ENCODE measurements at regions not wholly inside any gene's neighbourhood (a gene's known extent, or its start where the extent isn't known, plus 50 kb on each side); places are given as distances from the start of the nearest gene placed in this dataset.

- Histone ChIP-seq H3K36me3 (ENCODE audit: low read length) (peaks cover 4% of the 10 kb centered on the region; the same call in 1 of the 2 replicates), H3K4me2 (ENCODE audit: low read depth, low read length, poor library complexity, severe bottlenecking) (no peak overlapping the region)
Observed at GRCh38 chr15:85325834-85326233, 54.6 kb upstream of the AKAP13 start.

GRCh38 chr15:85326291-85326690 is 54.1 kb upstream of the AKAP13 start:
- Histone ChIP-seq H3F3A (ENCODE audit: insufficient read depth) (peaks cover 26% of the 10 kb centered on the region), H3K27me3 (ENCODE audit: low read length) (no peaks in the 10 kb centered on the region), H3K9me3 (ENCODE audit: insufficient read depth, low read length) (no peaks in the 10 kb centered on the region), H3K9ac (ENCODE audit: low read length) (no peak overlapping the region), H3K36me3 (ENCODE audit: low read length) (peaks cover 4% of the 10 kb centered on the region; the same call in 1 of the 2 replicates), H4K20me1 (ENCODE audit: low read depth, low read length) (no peaks in the 10 kb centered on the region), H3K27ac (ENCODE audit: low read depth, low read length) (no peak overlapping the region), H2AFZ (ENCODE audit: low read depth, low read length, severe bottlenecking) (no peak overlapping the region), H3K79me2 (ENCODE audit: insufficient read depth, low read length) (no peaks in the 10 kb centered on the region; the same call in 1 of the 2 replicates), H3K9me2 (replicated peaks; ENCODE audit: insufficient read depth, low read length) (no peaks in the 10 kb centered on the region), H3K4me3 (ENCODE audit: insufficient read depth, low read length, poor library complexity, severe bottlenecking) (no peak overlapping the region), H3K4me2 (ENCODE audit: low read depth, low read length, poor library complexity, severe bottlenecking) (no peak overlapping the region)
- no peak for TF ChIP-seq EZH2phosphoT487 (conservative IDR thresholded peaks at IDR 0.05; ENCODE audit: low read length)
- TF ChIP-seq CTCF (IDR thresholded peaks at IDR 0.05; ENCODE audit: insufficient read depth, low read length, poor library complexity, severe bottlenecking): no peak

More at GRCh38 chr15:85325834-85326233, 54.6 kb upstream of the AKAP13 start:
- Histone ChIP-seq H3F3A (ENCODE audit: insufficient read depth) (peaks cover 24% of the 10 kb centered on the region), H3K9me2 (replicated peaks; ENCODE audit: insufficient read depth, low read length) (no peaks in the 10 kb centered on the region), H3K27ac (ENCODE audit: low read depth, low read length) (no peak overlapping the region), H3K4me3 (ENCODE audit: insufficient read depth, low read length, poor library complexity, severe bottlenecking) (no peak overlapping the region), H2AFZ (ENCODE audit: low read depth, low read length, severe bottlenecking) (no peak overlapping the region), H3K27me3 (ENCODE audit: low read length) (no peaks in the 10 kb centered on the region), H3K9ac (ENCODE audit: low read length) (no peak overlapping the region), H3K9me3 (ENCODE audit: insufficient read depth, low read length) (no peaks in the 10 kb centered on the region), H3K79me2 (ENCODE audit: insufficient read depth, low read length) (no peaks in the 10 kb centered on the region), H4K20me1 (ENCODE audit: low read depth, low read length) (no peaks in the 10 kb centered on the region)
- TF ChIP-seq CTCF (IDR thresholded peaks at IDR 0.05; ENCODE audit: insufficient read depth, low read length, poor library complexity, severe bottlenecking) (no peak), EZH2phosphoT487 (conservative IDR thresholded peaks at IDR 0.05; ENCODE audit: low read length) (no peak)

- Histone ChIP-seq H3K27me3 (ENCODE audit: low read length) (no peaks in the 10 kb centered on the region), H3K4me3 (ENCODE audit: insufficient read depth, low read length, poor library complexity, severe bottlenecking) (peak overlapping the region; percentile 55), H3K9ac (ENCODE audit: low read length) (peak overlapping the region; percentile 58), H3K9me3 (ENCODE audit: insufficient read depth, low read length) (no peaks in the 10 kb centered on the region), H3K79me2 (ENCODE audit: insufficient read depth, low read length) (no peaks in the 10 kb centered on the region; the same call in 1 of the 2 replicates), H3F3A (ENCODE audit: insufficient read depth) (peaks cover 26% of the 10 kb centered on the region), H3K27ac (ENCODE audit: low read depth, low read length) (peak overlapping the region; percentile 96), H4K20me1 (ENCODE audit: low read depth, low read length) (no peaks in the 10 kb centered on the region), H2AFZ (ENCODE audit: low read depth, low read length, severe bottlenecking) (peak overlapping the region; percentile 75), H3K9me2 (replicated peaks; ENCODE audit: insufficient read depth, low read length) (no peaks in the 10 kb centered on the region), H3K36me3 (ENCODE audit: low read length) (peaks cover 4% of the 10 kb centered on the region; the same call in 1 of the 2 replicates), H3K4me2 (ENCODE audit: low read depth, low read length, poor library complexity, severe bottlenecking) (peak overlapping the region; percentile 91)
- TF ChIP-seq EZH2phosphoT487 (conservative IDR thresholded peaks at IDR 0.05; ENCODE audit: low read length): no peak
- TF ChIP-seq CTCF (IDR thresholded peaks at IDR 0.05; ENCODE audit: insufficient read depth, low read length, poor library complexity, severe bottlenecking): no peak
Observed at GRCh38 chr15:85327820-85328219, 52.6 kb upstream of the AKAP13 start.

All from SU-DHL-6 (cell line).